HCT116 (cell line): ENCODE measurements at regions not wholly inside any gene's neighbourhood (a gene's known extent, or its start where the extent isn't known, plus 50 kb on each side); places are given as distances from the start of the nearest gene placed in this dataset.

Experiments
- ATAC-seq: fragments of 200-7000 bp; cut with Tn5 transposase; 2 replicates; pipeline ENCODE4 v1.9.1; 2020; ENCODE audit warnings: mild to moderate bottlenecking, moderate library complexity
- BruUV-seq: library from RNA; stranded (reverse); fragments of 400-500 nt; replicated peaks from 2 replicates; lab custom pipeline; 2021; lab: Mats Ljungman, UMichigan
- CTCF ChIA-PET: fragments of 300-600 bp; sonication (Branson Sonifier 250); formaldehyde crosslinking; loops from one replicate; lab custom pipeline; 2021; ENCODE audit warnings: antibody characterized with exemption; lab: Charles Lee
- POLR2A ChIA-PET: fragments of 300-600, 350-600 bp; sonication (Branson Sonifier 250); formaldehyde crosslinking; loops from one replicate; lab custom pipeline; 2021; ENCODE audit warnings: antibody characterized with exemption; lab: Charles Lee
- RAD21 ChIA-PET, 2 experiments: fragments of 300-600 bp; sonication (Branson Sonifier 250); formaldehyde crosslinking; loops; one replicate each; lab custom pipeline; 2023; ENCODE audit warnings: low total read pairs in 2 of 2; ENCODE audit not compliant: uncharacterized antibody in 2 of 2, unreplicated experiment in 2 of 2, low non-redundant PET in 1 of 2; lab: Charles Lee
- DNase-seq: peaks from one replicate; pipeline ENCODE4 v3.0.0-alpha.2; 2010; ENCODE audit warnings: low read depth, low spot score
- H2AFZ ChIP-seq: fragments of 200-600 bp; shearing (Covaris generic), sonication (generic); 2 replicates; pipeline ENCODE4 v1.6.1; 2017; ENCODE audit warnings: low read depth, mixed run types, mixed read lengths, antibody characterized with exemption, low read length; ENCODE audit not compliant: poor library complexity, severe bottlenecking
- H3K27ac ChIP-seq: 2 replicates; pipeline ENCODE4 v1.5.1; 2012; ENCODE audit warnings: low read depth, low read length
- H3K27me3 ChIP-seq: fragments of 200-600 bp; sonication (generic); 2 replicates; pipeline ENCODE4 v1.6.1; 2016; ENCODE audit warnings: mixed run types, low read length, mixed read lengths; ENCODE audit not compliant: insufficient read depth
- H3K36me3 ChIP-seq, 2 experiments: fragments of 200-500 bp in 1 of 2; fragments of 200-600 bp in 1 of 2; sonication (Bioruptor generic) in 1 of 2; sonication (generic) in 1 of 2; 2 replicates each; pipeline versions ENCODE4 v1.5.1 to v1.6.1; 2014 to 2016; ENCODE audit warnings: low read length in 2 of 2, inconsistent platforms in 1 of 2, mixed read lengths in 1 of 2, mixed run types in 1 of 2; ENCODE audit not compliant: insufficient read depth in 2 of 2, control insufficient read depth in 1 of 2
- H3K4me1 ChIP-seq, 2 experiments: fragments of 200-600 bp in 1 of 2; sonication (generic) in 1 of 2; 2 replicates each; pipeline versions ENCODE4 v1.5.1 to v1.6.1; 2012 to 2017; ENCODE audit warnings: low read length in 2 of 2, inconsistent platforms in 1 of 2, mild to moderate bottlenecking in 1 of 2, mixed read lengths in 1 of 2, mixed run types in 1 of 2, moderate library complexity in 1 of 2; ENCODE audit not compliant: insufficient read depth in 2 of 2, control insufficient read depth in 1 of 2
- H3K4me2 ChIP-seq: fragments of 200-600 bp; sonication (generic); 2 replicates; pipeline ENCODE4 v1.6.1; 2017; ENCODE audit warnings: mixed run types, low read length, mixed read lengths
- H3K4me3 ChIP-seq, 2 experiments: fragments of 200-600 bp in 1 of 2; sonication (generic) in 1 of 2; replicated peaks in 1 of 2; 2 replicates each; pipeline ENCODE4 v1.5.1; 2011 to 2016; ENCODE audit warnings: low read length in 2 of 2, control low read depth in 1 of 2, low read depth in 1 of 2, mild to moderate bottlenecking in 1 of 2, mixed read lengths in 1 of 2, mixed run types in 1 of 2
- H3K79me2 ChIP-seq: fragments of 200-600 bp; sonication (generic); 2 replicates; pipeline ENCODE4 v1.6.1; 2017; ENCODE audit warnings: mild to moderate bottlenecking, mixed run types, low read length, moderate library complexity, mixed read lengths; ENCODE audit not compliant: insufficient read depth
- H3K9ac ChIP-seq: fragments of 200-600 bp; sonication (generic); 2 replicates; pipeline ENCODE4 v1.6.1; 2016; ENCODE audit warnings: low read length, mixed read lengths
- H3K9me2 ChIP-seq: fragments of 200-600 bp; sonication (generic), shearing (Covaris generic); 2 replicates; pipeline ENCODE4 v1.6.1; 2017; ENCODE audit warnings: mixed run types, mild to moderate bottlenecking, moderate library complexity; ENCODE audit not compliant: insufficient read depth
- H3K9me3 ChIP-seq, 2 experiments: fragments of 200-500 bp in 1 of 2; fragments of 200-600 bp in 1 of 2; sonication (Bioruptor generic) in 1 of 2; sonication (generic) in 1 of 2; 2 replicates each; pipeline ENCODE4 v1.6.1; 2014 to 2017; ENCODE audit warnings: low read length in 2 of 2, mixed read lengths in 2 of 2, inconsistent platforms in 1 of 2, low read depth in 1 of 2, mild to moderate bottlenecking in 1 of 2, mixed run types in 1 of 2, moderate library complexity in 1 of 2; ENCODE audit not compliant: control insufficient read depth in 1 of 2, insufficient read depth in 1 of 2
- H4K20me1 ChIP-seq: fragments of 200-600 bp; sonication (generic), shearing (Covaris generic); 2 replicates; pipeline ENCODE4 v1.6.1; 2017; ENCODE audit warnings: mixed run types, mild to moderate bottlenecking, moderate library complexity; ENCODE audit not compliant: insufficient read depth
- CBX3 ChIP-seq: IDR thresholded peaks from 2 replicates; pipeline ENCODE4 v1.6.1; 2012; ENCODE audit warnings: low read depth
- CEBPB ChIP-seq: IDR thresholded peaks from 2 replicates; pipeline ENCODE4 v1.6.1; 2012; ENCODE audit warnings: low read depth
- EGR1 ChIP-seq: IDR thresholded peaks from 2 replicates; pipeline ENCODE4 v1.6.1; 2012; ENCODE audit warnings: low read depth
- ELF1 ChIP-seq: IDR thresholded peaks from 2 replicates; pipeline ENCODE4 v1.6.1; 2012; ENCODE audit warnings: low read depth, borderline replicate concordance
- EZH2 ChIP-seq: fragments of 200-600 bp; sonication (generic); IDR thresholded peaks from 2 replicates; pipeline ENCODE4 v1.6.1; 2017; ENCODE audit warnings: antibody characterized with exemption, mixed run types
- EZH2phosphoT487 ChIP-seq: fragments of 200-600 bp; IDR thresholded peaks from 2 replicates; pipeline ENCODE4 v1.6.1; 2018; ENCODE audit warnings: antibody characterized with exemption, borderline replicate concordance
- FOSL1 ChIP-seq: IDR thresholded peaks from 2 replicates; pipeline ENCODE4 v1.6.1; 2012; ENCODE audit warnings: low read depth
- JUND ChIP-seq: IDR thresholded peaks from 2 replicates; pipeline ENCODE4 v1.6.1; 2012
- POLR2A ChIP-seq: IDR thresholded peaks from 2 replicates; pipeline ENCODE4 v1.7.0; 2011; ENCODE audit warnings: borderline replicate concordance; ENCODE audit not compliant: insufficient read depth, insufficient read length; ENCODE audit errors: extremely low read depth
- RAD21 ChIP-seq: IDR thresholded peaks from 2 replicates; pipeline ENCODE4 v1.6.1; 2012; ENCODE audit warnings: low read depth, mild to moderate bottlenecking
- SIN3A ChIP-seq: IDR thresholded peaks from 2 replicates; pipeline ENCODE4 v1.6.1; 2012; ENCODE audit warnings: low read depth
- ZFX ChIP-seq: fragments of 450-650 bp; IDR thresholded peaks from 2 replicates; pipeline ENCODE4 v1.6.1; 2017
- ZNF274 ChIP-seq: fragments of 200-500 bp; sonication (Bioruptor generic); IDR thresholded peaks from 2 replicates; pipeline ENCODE4 v1.6.1; 2014; ENCODE audit warnings: mild to moderate bottlenecking, low read depth, low read length, inconsistent platforms
- intact Hi-C: fragments of 100-400 bp; cut with micrococcal nuclease; formaldehyde crosslinking; loops from 2 replicates; pipeline ENCODE4 v1.10.0; 2022
- TF ChIP-seq, protein P1 (sequence below): IDR thresholded peaks from 2 replicates; pipeline ENCODE4 v1.6.1; 2011; ENCODE audit warnings: mild to moderate bottlenecking, low read length, moderate library complexity; ENCODE audit not compliant: insufficient replicate concordance; ENCODE audit errors: extremely low read depth
- TF ChIP-seq, protein P2 (sequence below): IDR thresholded peaks from 2 replicates; pipeline ENCODE4 v1.6.1; 2012
- TF ChIP-seq, protein P3 (sequence below): IDR thresholded peaks from 2 replicates; pipeline ENCODE4 v1.6.1; 2012
- TF ChIP-seq, protein P4 (sequence below), 3 experiments: fragments of 200-600 bp in 1 of 3; sonication (generic) in 1 of 3; IDR thresholded peaks in 2 of 3; conservative IDR thresholded peaks in 1 of 3; 2 replicates each; pipeline ENCODE4 v1.5.1; 2012 to 2017; ENCODE audit warnings: low read depth in 2 of 3, low read length in 2 of 3, antibody characterized with exemption in 1 of 3, borderline replicate concordance in 1 of 3, control low read depth in 1 of 3, mild to moderate bottlenecking in 1 of 3, mixed read lengths in 1 of 3, mixed run types in 1 of 3, moderate library complexity in 1 of 3; ENCODE audit not compliant: insufficient read depth in 1 of 3

DNA sequence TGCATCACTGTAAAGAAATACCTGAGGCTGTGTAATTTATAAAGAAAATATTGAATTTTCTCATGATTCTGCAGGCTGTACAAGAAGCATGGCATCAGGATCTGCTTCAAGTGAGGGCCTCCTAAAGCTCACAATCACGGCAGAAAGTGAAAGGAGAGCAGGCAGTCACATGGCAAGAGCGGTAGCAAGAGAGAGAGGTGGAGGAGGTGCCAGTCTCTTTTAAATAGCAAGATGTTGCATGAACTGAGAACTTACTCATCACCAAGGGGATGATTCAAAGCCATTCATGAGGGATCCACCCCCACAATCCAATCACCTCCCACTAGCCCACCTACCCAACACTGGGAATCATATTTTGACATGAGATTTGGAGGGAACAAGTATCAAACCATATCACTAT, 184.5 kb upstream of the PAPPA start:
- no peak for TF ChIP-seq CBX3
- no peak for TF ChIP-seq EZH2
- TF ChIP-seq SIN3A = no peak
- no peak for TF ChIP-seq FOSL1
- TF ChIP-seq, protein P1, sequence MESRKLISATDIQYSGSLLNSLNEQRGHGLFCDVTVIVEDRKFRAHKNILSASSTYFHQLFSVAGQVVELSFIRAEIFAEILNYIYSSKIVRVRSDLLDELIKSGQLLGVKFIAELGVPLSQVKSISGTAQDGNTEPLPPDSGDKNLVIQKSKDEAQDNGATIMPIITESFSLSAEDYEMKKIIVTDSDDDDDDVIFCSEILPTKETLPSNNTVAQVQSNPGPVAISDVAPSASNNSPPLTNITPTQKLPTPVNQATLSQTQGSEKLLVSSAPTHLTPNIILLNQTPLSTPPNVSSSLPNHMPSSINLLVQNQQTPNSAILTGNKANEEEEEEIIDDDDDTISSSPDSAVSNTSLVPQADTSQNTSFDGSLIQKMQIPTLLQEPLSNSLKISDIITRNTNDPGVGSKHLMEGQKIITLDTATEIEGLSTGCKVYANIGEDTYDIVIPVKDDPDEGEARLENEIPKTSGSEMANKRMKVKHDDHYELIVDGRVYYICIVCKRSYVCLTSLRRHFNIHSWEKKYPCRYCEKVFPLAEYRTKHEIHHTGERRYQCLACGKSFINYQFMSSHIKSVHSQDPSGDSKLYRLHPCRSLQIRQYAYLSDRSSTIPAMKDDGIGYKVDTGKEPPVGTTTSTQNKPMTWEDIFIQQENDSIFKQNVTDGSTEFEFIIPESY = no peak
- no peak for TF ChIP-seq ZFX
- no peak for TF ChIP-seq CEBPB
- no peak for TF ChIP-seq ZNF274
- TF ChIP-seq EGR1 = no peak
- TF ChIP-seq EZH2phosphoT487 = no peak
- TF ChIP-seq, protein P2, sequence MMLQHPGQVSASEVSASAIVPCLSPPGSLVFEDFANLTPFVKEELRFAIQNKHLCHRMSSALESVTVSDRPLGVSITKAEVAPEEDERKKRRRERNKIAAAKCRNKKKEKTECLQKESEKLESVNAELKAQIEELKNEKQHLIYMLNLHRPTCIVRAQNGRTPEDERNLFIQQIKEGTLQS = no peak
- TF ChIP-seq JUND = no peak
- TF ChIP-seq, protein P3, sequence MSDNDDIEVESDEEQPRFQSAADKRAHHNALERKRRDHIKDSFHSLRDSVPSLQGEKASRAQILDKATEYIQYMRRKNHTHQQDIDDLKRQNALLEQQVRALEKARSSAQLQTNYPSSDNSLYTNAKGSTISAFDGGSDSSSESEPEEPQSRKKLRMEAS = no peak
- TF ChIP-seq, protein P4, sequence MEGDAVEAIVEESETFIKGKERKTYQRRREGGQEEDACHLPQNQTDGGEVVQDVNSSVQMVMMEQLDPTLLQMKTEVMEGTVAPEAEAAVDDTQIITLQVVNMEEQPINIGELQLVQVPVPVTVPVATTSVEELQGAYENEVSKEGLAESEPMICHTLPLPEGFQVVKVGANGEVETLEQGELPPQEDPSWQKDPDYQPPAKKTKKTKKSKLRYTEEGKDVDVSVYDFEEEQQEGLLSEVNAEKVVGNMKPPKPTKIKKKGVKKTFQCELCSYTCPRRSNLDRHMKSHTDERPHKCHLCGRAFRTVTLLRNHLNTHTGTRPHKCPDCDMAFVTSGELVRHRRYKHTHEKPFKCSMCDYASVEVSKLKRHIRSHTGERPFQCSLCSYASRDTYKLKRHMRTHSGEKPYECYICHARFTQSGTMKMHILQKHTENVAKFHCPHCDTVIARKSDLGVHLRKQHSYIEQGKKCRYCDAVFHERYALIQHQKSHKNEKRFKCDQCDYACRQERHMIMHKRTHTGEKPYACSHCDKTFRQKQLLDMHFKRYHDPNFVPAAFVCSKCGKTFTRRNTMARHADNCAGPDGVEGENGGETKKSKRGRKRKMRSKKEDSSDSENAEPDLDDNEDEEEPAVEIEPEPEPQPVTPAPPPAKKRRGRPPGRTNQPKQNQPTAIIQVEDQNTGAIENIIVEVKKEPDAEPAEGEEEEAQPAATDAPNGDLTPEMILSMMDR (IDR thresholded peaks at IDR 0.05 in 2 of 3, conservative IDR thresholded peaks at IDR 0.05 in 1 of 3; ENCODE audit: borderline replicate concordance in 1 of 3, insufficient read depth in 1 of 3, low read depth in 2 of 3, low read length in 2 of 3) = no peak
- no peak for TF ChIP-seq RAD21
- no peak for TF ChIP-seq POLR2A
- no peak for TF ChIP-seq ELF1
- CTCF ChIA-PET = no interaction called here
- no peak for ATAC-seq
- POLR2A ChIA-PET = no interaction called here
- Histone ChIP-seq H3K4me1 (no peaks in the 10 kb centered on the region), H3K9ac (no peak overlapping the region), H3K4me3 (no peak overlapping the region), H3K27me3 (no peaks in the 10 kb centered on the region), H3K27ac (no peak overlapping the region), H3K9me3 (no peaks in the 10 kb centered on the region), H3K4me2 (no peak overlapping the region), H3K79me2 (no peaks in the 10 kb centered on the region), H4K20me1 (no peaks in the 10 kb centered on the region), H2AFZ (no peak overlapping the region), H3K9me2 (no peaks in the 10 kb centered on the region), H3K36me3 (no peaks in the 10 kb centered on the region; a peak in 1 of 4 replicates)
- no TSS peak for BruUV-seq
- RAD21 ChIA-PET = no interaction called here
- DNase-seq = no peak
- intact Hi-C loops = no loop called here
